PC-3 (cell line): ENCODE measurements at regions not wholly inside any gene's neighbourhood (a gene's known extent, or its start where the extent isn't known, plus 50 kb on each side); places are given as distances from the start of the nearest gene placed in this dataset.

ENCODE experiments used
- ATAC-seq: fragments of 200-7000 bp; cut with Tn5 transposase; 2 replicates; pipeline ENCODE4 v1.9.1; 2020; ENCODE audit warnings: mild to moderate bottlenecking, moderate library complexity
- BruUV-seq: library from RNA; stranded (reverse); fragments of 400-500 nt; replicated peaks from 2 replicates; lab custom pipeline; 2021; lab: Mats Ljungman, UMichigan
- CTCF ChIA-PET: fragments of 300-600 bp; sonication (Branson Sonifier 250); formaldehyde crosslinking; loops from one replicate; lab custom pipeline; 2022; ENCODE audit warnings: antibody characterized with exemption; lab: Charles Lee
- POLR2A ChIA-PET: fragments of 300-600 bp; sonication (Branson Sonifier 250); formaldehyde crosslinking; loops from one replicate; lab custom pipeline; 2022; ENCODE audit warnings: antibody characterized with exemption; ENCODE audit not compliant: unreplicated experiment; lab: Charles Lee
- DNase-seq: peaks from one replicate; pipeline ENCODE4 v3.0.0-alpha.2; 2015
- H2AFZ ChIP-seq: fragments of 300-600 bp; sonication (generic); 2 replicates; pipeline ENCODE4 v1.6.0; 2016; ENCODE audit warnings: antibody characterized with exemption, low read length
- H3F3A ChIP-seq: fragments of 300-600 bp; sonication (generic); one replicate; pipeline ENCODE4 v1.6.0; 2017; ENCODE audit warnings: antibody characterized with exemption, low read length, control low read depth, mild to moderate bottlenecking; ENCODE audit not compliant: unreplicated experiment
- H3K27ac ChIP-seq: fragments of 300-600 bp; sonication (generic); 2 replicates; pipeline ENCODE4 v1.5.1; 2016; ENCODE audit warnings: mild to moderate bottlenecking, low read length
- H3K27me3 ChIP-seq: fragments of 300-600 bp; sonication (generic); 2 replicates; pipeline ENCODE4 v1.6.1; 2016; ENCODE audit warnings: low read length, mixed read lengths
- H3K36me3 ChIP-seq: fragments of 300-600 bp; sonication (generic); 2 replicates; pipeline ENCODE4 v1.6.1; 2016; ENCODE audit warnings: low read depth, mixed run types, low read length, mixed read lengths
- H3K4me1 ChIP-seq: fragments of 300-600 bp; sonication (generic); 2 replicates; pipeline ENCODE4 v1.5.1; 2016; ENCODE audit warnings: low read length; ENCODE audit not compliant: insufficient read depth
- H3K4me2 ChIP-seq: fragments of 300-600 bp; sonication (generic); 2 replicates; pipeline ENCODE4 v1.6.0; 2016; ENCODE audit warnings: low read length
- H3K4me3 ChIP-seq: fragments of 300-600 bp; sonication (generic); 2 replicates; pipeline ENCODE4 v1.5.1; 2016; ENCODE audit warnings: mild to moderate bottlenecking, low read length, mixed read lengths
- H3K79me2 ChIP-seq: fragments of 300-600 bp; sonication (generic); 2 replicates; pipeline ENCODE4 v1.6.1; 2017; ENCODE audit warnings: low read length, mixed read lengths
- H3K9ac ChIP-seq: fragments of 300-600 bp; sonication (generic); 2 replicates; pipeline ENCODE4 v1.6.0; 2016; ENCODE audit warnings: mild to moderate bottlenecking, low read length
- H3K9me2 ChIP-seq: fragments of 300-600 bp; sonication (generic); replicated peaks from 2 replicates; pipeline ENCODE4 v1.6.1; 2016; ENCODE audit warnings: mixed run types, low read length, mixed read lengths
- H3K9me3 ChIP-seq: fragments of 300-600 bp; sonication (generic); 2 replicates; pipeline ENCODE4 v1.6.1; 2016; ENCODE audit warnings: low read length, mixed read lengths
- H4K20me1 ChIP-seq: fragments of 300-600 bp; sonication (generic); 2 replicates; pipeline ENCODE4 v1.6.1; 2016; ENCODE audit warnings: low read length, mixed read lengths
- CTCF ChIP-seq: fragments of 300-600 bp; sonication (generic); conservative IDR thresholded peaks from 2 replicates; pipeline ENCODE4 v1.5.1; 2017; ENCODE audit warnings: antibody characterized with exemption, low read depth, mild to moderate bottlenecking, low read length
- EZH2 ChIP-seq: fragments of 300-600 bp; sonication (generic); IDR thresholded peaks from one replicate; pipeline ENCODE4 v1.6.1; 2017; ENCODE audit warnings: antibody characterized with exemption, mild to moderate bottlenecking, low read length; ENCODE audit not compliant: unreplicated experiment
- EZH2phosphoT487 ChIP-seq: fragments of 300-600 bp; sonication (generic); IDR thresholded peaks from 2 replicates; pipeline ENCODE4 v1.6.1; 2018; ENCODE audit warnings: mild to moderate bottlenecking, antibody characterized with exemption, low read length, borderline replicate concordance
- intact Hi-C: fragments of 100-400 bp; cut with micrococcal nuclease; formaldehyde crosslinking; loops from 2 replicates; pipeline ENCODE4 v1.9.0; 2023

GRCh38 chr7:119228482-119228881, 1004.0 kb downstream of the ANKRD7 start:
- H3K36me3 ChIP-seq: no peaks in the 10 kb centered on the region
- no peaks in the 10 kb centered on the region for H3K4me1 ChIP-seq
- no peak for ATAC-seq
- H3K79me2 ChIP-seq: no peaks in the 10 kb centered on the region
- no peaks in the 10 kb centered on the region for H4K20me1 ChIP-seq
- no peak overlapping the region for H3K9ac ChIP-seq
- POLR2A ChIA-PET: no interaction called here
- H3K27ac ChIP-seq: no peak overlapping the region
- DNase-seq: no peak
- no peaks in the 10 kb centered on the region for H3K9me2 ChIP-seq
- no peaks in the 10 kb centered on the region for H3K9me3 ChIP-seq
- no peaks in the 10 kb centered on the region for H3F3A ChIP-seq
- H3K4me2 ChIP-seq: no peak overlapping the region
- no peak overlapping the region for H3K4me3 ChIP-seq
- BruUV-seq: no TSS peak
- no peak for TF ChIP-seq CTCF
- no peak for TF ChIP-seq EZH2phosphoT487
- TF ChIP-seq EZH2: no peak
- CTCF ChIA-PET: no interaction called here
- H3K27me3 ChIP-seq: no peaks in the 10 kb centered on the region
- intact Hi-C loops: no loop called here
- H2AFZ ChIP-seq: no peak overlapping the region

GRCh38 chr7:119232091-119232490, 1007.6 kb downstream of the ANKRD7 start:
- no peak overlapping the region for H3K9ac ChIP-seq
- H3F3A ChIP-seq: no peaks in the 10 kb centered on the region
- intact Hi-C loops: no loop called here
- no TSS peak for BruUV-seq
- ChIA-PET CTCF (no interaction called here), POLR2A (no interaction called here)
- no peaks in the 10 kb centered on the region for H3K36me3 ChIP-seq
- H3K4me2 ChIP-seq: no peak overlapping the region
- no peaks in the 10 kb centered on the region for H4K20me1 ChIP-seq
- ATAC-seq: no peak
- H3K27ac ChIP-seq: no peak overlapping the region
- no peak overlapping the region for H2AFZ ChIP-seq
- H3K27me3 ChIP-seq: no peaks in the 10 kb centered on the region
- no peak for DNase-seq
- TF ChIP-seq EZH2phosphoT487 (no peak), EZH2 (no peak), CTCF (no peak)
- no peaks in the 10 kb centered on the region for H3K9me3 ChIP-seq
- no peaks in the 10 kb centered on the region for H3K4me1 ChIP-seq
- no peaks in the 10 kb centered on the region for H3K79me2 ChIP-seq
- no peak overlapping the region for H3K4me3 ChIP-seq
- no peaks in the 10 kb centered on the region for H3K9me2 ChIP-seq

GRCh38 chr7:119233015-119233414, 1008.5 kb downstream of the ANKRD7 start:
- H3K27me3 ChIP-seq: no peaks in the 10 kb centered on the region
- no peaks in the 10 kb centered on the region for H3K9me2 ChIP-seq
- ChIA-PET POLR2A (no interaction called here), CTCF (no interaction called here)
- no peak overlapping the region for H3K4me2 ChIP-seq
- H4K20me1 ChIP-seq: no peaks in the 10 kb centered on the region
- H2AFZ ChIP-seq: no peak overlapping the region
- H3K36me3 ChIP-seq: no peaks in the 10 kb centered on the region
- no peaks in the 10 kb centered on the region for H3K9me3 ChIP-seq
- H3K4me1 ChIP-seq: no peaks in the 10 kb centered on the region
- no peaks in the 10 kb centered on the region for H3F3A ChIP-seq
- no peaks in the 10 kb centered on the region for H3K79me2 ChIP-seq
- H3K4me3 ChIP-seq: no peak overlapping the region
- H3K27ac ChIP-seq: no peak overlapping the region
- ATAC-seq (no peak), DNase-seq (no peak)
- H3K9ac ChIP-seq: no peak overlapping the region
- BruUV-seq: no TSS peak
- intact Hi-C loops: no loop called here
- no peak for TF ChIP-seq CTCF
- no peak for TF ChIP-seq EZH2phosphoT487
- TF ChIP-seq EZH2: no peak
